ENCODE measurements at regions not wholly inside any gene's neighbourhood (a gene's known extent, or its start where the extent isn't known, plus 50 kb on each side); places are given as distances from the start of the nearest gene placed in this dataset.
"Not testable (repeated sequence)": the region's sequence is repeated elsewhere in the genome, so short reads cannot be mapped to it uniquely, and the experiment has no call there.

DNA sequence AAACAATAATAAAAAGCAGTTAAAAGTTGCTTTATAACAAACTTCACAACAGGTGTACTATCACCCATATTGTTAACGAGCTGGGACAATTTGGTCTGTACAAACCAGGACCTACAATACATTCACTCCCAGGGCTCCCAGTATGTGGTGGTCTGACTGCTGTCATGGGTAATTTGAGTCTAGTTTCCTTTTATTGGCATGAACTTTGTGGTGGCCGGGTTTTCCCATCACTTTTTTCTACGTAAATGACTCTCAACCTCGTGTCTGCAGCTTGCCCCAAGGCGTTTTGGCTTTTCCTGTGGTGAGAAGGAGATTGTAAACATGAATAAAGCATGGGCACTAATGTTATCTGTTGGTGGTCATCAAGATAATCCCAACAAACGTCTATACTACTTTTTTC is 118.7 kb upstream of the CDK6 start:
- TF ChIP-seq, protein P1, sequence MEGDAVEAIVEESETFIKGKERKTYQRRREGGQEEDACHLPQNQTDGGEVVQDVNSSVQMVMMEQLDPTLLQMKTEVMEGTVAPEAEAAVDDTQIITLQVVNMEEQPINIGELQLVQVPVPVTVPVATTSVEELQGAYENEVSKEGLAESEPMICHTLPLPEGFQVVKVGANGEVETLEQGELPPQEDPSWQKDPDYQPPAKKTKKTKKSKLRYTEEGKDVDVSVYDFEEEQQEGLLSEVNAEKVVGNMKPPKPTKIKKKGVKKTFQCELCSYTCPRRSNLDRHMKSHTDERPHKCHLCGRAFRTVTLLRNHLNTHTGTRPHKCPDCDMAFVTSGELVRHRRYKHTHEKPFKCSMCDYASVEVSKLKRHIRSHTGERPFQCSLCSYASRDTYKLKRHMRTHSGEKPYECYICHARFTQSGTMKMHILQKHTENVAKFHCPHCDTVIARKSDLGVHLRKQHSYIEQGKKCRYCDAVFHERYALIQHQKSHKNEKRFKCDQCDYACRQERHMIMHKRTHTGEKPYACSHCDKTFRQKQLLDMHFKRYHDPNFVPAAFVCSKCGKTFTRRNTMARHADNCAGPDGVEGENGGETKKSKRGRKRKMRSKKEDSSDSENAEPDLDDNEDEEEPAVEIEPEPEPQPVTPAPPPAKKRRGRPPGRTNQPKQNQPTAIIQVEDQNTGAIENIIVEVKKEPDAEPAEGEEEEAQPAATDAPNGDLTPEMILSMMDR (IDR thresholded peaks at IDR 0.05; ENCODE audit: low read depth, low read length): no peak
- Histone ChIP-seq H3K9me3 (ENCODE audit: low read depth) (no peaks in the 10 kb centered on the region), H3K27ac (no peak overlapping the region), H3K36me3 (no peaks in the 10 kb centered on the region), H3K4me1 (ENCODE audit: low read depth) (no peaks in the 10 kb centered on the region), H3K4me3 (no peak overlapping the region), H3K27me3 (no peaks in the 10 kb centered on the region)
- no peak for DNase-seq (ENCODE audit: low read depth in 1 of 2, low spot score in 1 of 2)

DNA sequence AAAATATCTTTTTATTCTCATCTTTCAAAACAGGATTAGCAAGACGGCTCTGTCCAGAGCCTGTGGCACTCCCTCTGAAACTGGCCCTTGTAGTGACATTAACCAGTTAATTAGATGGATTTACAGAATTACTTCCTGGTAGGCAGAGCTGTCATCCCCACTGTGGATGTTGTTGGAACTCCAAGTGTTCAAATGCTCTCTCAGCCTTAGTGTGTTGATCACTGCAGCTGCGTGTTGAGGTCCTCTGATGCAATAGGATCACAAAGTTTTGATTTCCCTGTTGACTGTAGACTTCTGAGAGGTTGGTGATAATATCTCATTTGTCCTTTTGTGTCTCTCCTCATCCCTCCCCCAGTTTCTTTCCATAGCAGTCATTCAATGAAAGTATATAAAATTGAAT is 117.3 kb upstream of the CDK6 start:
- no peak overlapping the region for H3K27ac ChIP-seq
- H3K4me3 ChIP-seq: no peak overlapping the region
- TF ChIP-seq, protein P1 (IDR thresholded peaks at IDR 0.05; ENCODE audit: low read depth, low read length): no peak
- H3K27me3 ChIP-seq: no peaks in the 10 kb centered on the region
- peak in 1 of 2 donors; percentile 6 for DNase-seq (ENCODE audit: low read depth in 1 of 2, low spot score in 1 of 2)
- H3K36me3 ChIP-seq: no peaks in the 10 kb centered on the region
- H3K9me3 ChIP-seq (ENCODE audit: low read depth): no peaks in the 10 kb centered on the region
- no peaks in the 10 kb centered on the region for H3K4me1 ChIP-seq (ENCODE audit: low read depth)

DNA sequence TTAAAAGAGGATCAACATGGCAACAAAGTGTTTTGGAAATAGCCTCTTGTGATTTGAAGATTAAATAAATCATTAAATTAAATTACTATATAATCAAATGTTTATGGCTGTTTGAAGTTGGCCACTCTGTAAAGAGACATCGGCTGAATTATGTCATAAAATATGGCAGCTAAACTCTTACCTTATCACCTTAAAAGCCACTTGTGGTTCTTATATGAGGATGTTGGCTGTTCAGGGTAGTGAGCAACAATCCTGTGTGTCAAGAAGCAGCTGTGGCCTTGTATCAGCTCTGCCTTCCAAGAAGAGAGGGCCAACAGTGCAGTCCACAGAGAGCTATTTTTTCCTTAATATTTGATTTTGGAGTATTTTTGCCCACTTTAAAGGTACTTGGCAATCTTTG is 113.4 kb upstream of the CDK6 start:
- TF ChIP-seq, protein P1 (IDR thresholded peaks at IDR 0.05; ENCODE audit: low read depth, low read length): no peak
- H3K4me1 ChIP-seq (ENCODE audit: low read depth): no peaks in the 10 kb centered on the region
- H3K9me3 ChIP-seq (ENCODE audit: low read depth): no peaks in the 10 kb centered on the region
- no peaks in the 10 kb centered on the region for H3K36me3 ChIP-seq
- no peaks in the 10 kb centered on the region for H3K27me3 ChIP-seq
- DNase-seq (ENCODE audit: low read depth in 1 of 2, low spot score in 1 of 2): no peak
- H3K4me3 ChIP-seq: no peak overlapping the region
- H3K27ac ChIP-seq: no peak overlapping the region

DNA sequence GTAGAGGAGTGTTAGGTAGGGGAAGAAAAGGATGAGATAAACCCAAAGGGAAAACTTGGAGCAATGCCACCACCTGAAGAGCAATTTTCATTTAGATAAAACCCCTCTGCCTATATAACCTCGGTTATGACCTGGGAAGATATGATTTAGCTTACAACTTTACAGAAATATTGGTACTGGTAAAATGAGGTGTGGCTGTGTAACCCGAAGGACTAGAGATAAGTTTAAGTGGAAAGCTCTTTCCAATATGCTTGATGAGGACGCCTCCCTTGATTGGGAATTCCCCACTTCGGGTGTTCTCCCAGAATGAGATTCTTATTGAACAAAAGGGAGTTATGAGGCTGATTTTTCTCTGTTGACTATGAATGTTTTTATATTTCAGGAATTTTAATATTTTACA is 109.5 kb upstream of the CDK6 start:
- Histone ChIP-seq H3K27me3 (no peaks in the 10 kb centered on the region), H3K4me1 (ENCODE audit: low read depth) (no peaks in the 10 kb centered on the region), H3K4me3 (no peak overlapping the region), H3K9me3 (ENCODE audit: low read depth) (no peaks in the 10 kb centered on the region), H3K27ac (no peak overlapping the region), H3K36me3 (no peaks in the 10 kb centered on the region)
- DNase-seq (ENCODE audit: low read depth in 1 of 2, low spot score in 1 of 2): no peak
- TF ChIP-seq, protein P1 (IDR thresholded peaks at IDR 0.05; ENCODE audit: low read depth, low read length): no peak

DNA sequence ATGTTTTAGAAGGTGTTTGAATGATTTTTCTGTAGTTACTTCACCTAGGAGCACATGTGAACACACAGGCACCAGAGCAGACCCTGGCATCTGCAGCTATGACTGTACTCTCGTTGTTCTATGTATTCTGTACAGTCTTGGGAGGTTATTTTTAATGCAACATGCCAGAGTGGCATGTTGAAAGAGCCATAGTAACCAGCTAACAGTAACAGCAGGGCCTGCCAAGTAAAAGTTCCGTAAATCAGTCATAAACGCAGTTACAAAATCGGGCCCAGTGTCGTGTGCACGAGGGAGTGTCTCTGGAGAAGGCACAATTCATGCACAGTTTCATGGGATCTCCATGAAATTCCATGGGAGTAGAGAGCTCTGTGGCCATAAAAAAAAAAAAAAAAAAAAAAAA is 108.3 kb upstream of the CDK6 start:
- peak in 1 of 2 donors; percentile 21 for DNase-seq (ENCODE audit: low read depth in 1 of 2, low spot score in 1 of 2)
- TF ChIP-seq, protein P1 (IDR thresholded peaks at IDR 0.05; ENCODE audit: low read depth, low read length): no peak
- Histone ChIP-seq H3K36me3 (no peaks in the 10 kb centered on the region), H3K27ac (no peak overlapping the region), H3K4me3 (no peak overlapping the region), H3K9me3 (ENCODE audit: low read depth) (no peaks in the 10 kb centered on the region), H3K27me3 (no peaks in the 10 kb centered on the region), H3K4me1 (ENCODE audit: low read depth) (no peaks in the 10 kb centered on the region)

DNA sequence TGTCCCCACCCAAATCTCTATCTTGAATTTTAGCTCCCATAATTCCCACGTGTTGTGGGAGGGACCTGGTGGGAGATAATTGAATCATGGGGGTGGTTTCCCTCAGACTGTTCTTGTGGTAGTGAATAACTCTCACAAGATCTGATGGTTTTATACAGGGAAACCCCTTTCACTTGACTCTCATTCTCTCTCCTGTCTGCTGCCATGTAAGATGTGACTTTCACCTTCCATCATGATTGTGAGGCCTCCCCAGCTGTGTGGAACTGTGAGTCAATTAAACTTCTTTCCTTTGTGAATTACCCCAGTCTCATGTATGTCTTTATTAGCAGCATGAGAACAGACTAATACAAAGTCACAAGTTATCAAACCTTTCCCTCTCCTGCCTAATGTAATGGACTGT is 106.3 kb upstream of the CDK6 start:
- H3K4me3 ChIP-seq; H3K36me3 ChIP-seq; H3K9me3 ChIP-seq (ENCODE audit: low read depth); H3K4me1 ChIP-seq (ENCODE audit: low read depth); DNase-seq (ENCODE audit: low read depth in 1 of 2, low spot score in 1 of 2); H3K27me3 ChIP-seq; H3K27ac ChIP-seq: not testable (repeated sequence)
